ENCODE measurements at regions not wholly inside any gene's neighbourhood (a gene's known extent, or its start where the extent isn't known, plus 50 kb on each side); places are given as distances from the start of the nearest gene placed in this dataset.

GRCh38 chr14:43232261-43232660, 1274.8 kb downstream of the FSCB start:
- peaks cover 18% of the 10 kb centered on the region for H3K9me3 Mint-ChIP-seq
- H3K27me3 Mint-ChIP-seq: no peaks in the 10 kb centered on the region
- ATAC-seq (no peak), DNase-seq (ENCODE audit: low spot score) (no peak)
- no peak overlapping the region for H3K27ac Mint-ChIP-seq
- no peaks in the 10 kb centered on the region for H3K4me1 Mint-ChIP-seq (ENCODE audit: low read depth in 2 of 2)
- no peak overlapping the region for H3K4me3 Mint-ChIP-seq
- peaks cover 10% of the 10 kb centered on the region for H3K36me3 Mint-ChIP-seq

- Mint-ChIP-seq H3K27ac (no peak overlapping the region), H3K27me3 (no peaks in the 10 kb centered on the region), H3K4me3 (no peak overlapping the region), H3K9me3 (peaks cover 13% of the 10 kb centered on the region), H3K4me1 (ENCODE audit: low read depth in 2 of 2) (no peaks in the 10 kb centered on the region), H3K36me3 (peaks cover 5% of the 10 kb centered on the region)
- DNase-seq (ENCODE audit: low spot score) (no peak), ATAC-seq (no peak)
These were observed 1291.6 kb downstream of the FSCB start for GRCh38 chr14:43215524-43215923.

GRCh38 chr14:43207189-43207588, 1299.9 kb downstream of the FSCB start:
- no peaks in the 10 kb centered on the region for H3K4me1 Mint-ChIP-seq (ENCODE audit: low read depth in 2 of 2)
- H3K9me3 Mint-ChIP-seq: peaks cover 22% of the 10 kb centered on the region
- no peak overlapping the region for H3K4me3 Mint-ChIP-seq
- no peak overlapping the region for H3K27ac Mint-ChIP-seq
- ATAC-seq (no peak), DNase-seq (ENCODE audit: low spot score) (no peak)
- H3K36me3 Mint-ChIP-seq: peaks cover 9% of the 10 kb centered on the region
- H3K27me3 Mint-ChIP-seq: no peaks in the 10 kb centered on the region

GRCh38 chr14:43204816-43205215, 1302.3 kb downstream of the FSCB start:
- Mint-ChIP-seq H3K4me1 (ENCODE audit: low read depth in 2 of 2) (no peaks in the 10 kb centered on the region), H3K27ac (no peak overlapping the region), H3K4me3 (no peak overlapping the region), H3K9me3 (peaks cover 22% of the 10 kb centered on the region), H3K36me3 (peaks cover 9% of the 10 kb centered on the region), H3K27me3 (no peaks in the 10 kb centered on the region)
- no peak for ATAC-seq
- no peak for DNase-seq (ENCODE audit: low spot score)

GRCh38 chr14:43200519-43200918, 1306.6 kb downstream of the FSCB start:
- DNase-seq (ENCODE audit: low spot score): no peak
- Mint-ChIP-seq H3K36me3 (no peaks in the 10 kb centered on the region), H3K27me3 (no peaks in the 10 kb centered on the region), H3K27ac (no peak overlapping the region), H3K4me1 (ENCODE audit: low read depth in 2 of 2) (no peaks in the 10 kb centered on the region), H3K9me3 (peaks cover 9% of the 10 kb centered on the region), H3K4me3 (no peak overlapping the region)
- ATAC-seq: no peak

GRCh38 chr14:43198465-43198864, 1308.6 kb downstream of the FSCB start:
- H3K4me3 Mint-ChIP-seq: no peak overlapping the region
- H3K27ac Mint-ChIP-seq: no peak overlapping the region
- peaks cover 3% of the 10 kb centered on the region for H3K9me3 Mint-ChIP-seq
- ATAC-seq (no peak), DNase-seq (ENCODE audit: low spot score) (no peak)
- no peaks in the 10 kb centered on the region for H3K27me3 Mint-ChIP-seq
- peaks cover under 1% of the 10 kb centered on the region for H3K36me3 Mint-ChIP-seq
- no peaks in the 10 kb centered on the region for H3K4me1 Mint-ChIP-seq (ENCODE audit: low read depth in 2 of 2)

DNA sequence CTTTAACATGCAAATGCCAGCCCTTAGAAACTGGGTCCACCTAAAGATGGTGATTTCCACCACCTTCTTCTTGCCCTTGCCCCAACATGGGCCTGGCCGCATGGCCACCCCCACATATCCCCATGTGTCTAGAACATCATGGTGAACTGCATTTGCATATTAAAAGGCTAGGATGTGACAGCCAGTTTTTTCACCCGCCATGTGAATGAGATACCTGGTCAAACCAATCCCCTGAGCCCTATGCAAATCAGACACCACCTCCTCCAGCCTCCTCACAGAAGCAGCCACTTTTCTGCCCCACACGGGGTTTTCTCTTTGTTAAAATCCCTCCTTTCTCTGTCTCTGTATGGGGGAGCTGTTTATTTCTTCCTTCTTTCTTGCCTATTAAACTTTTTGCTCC, 1322.5 kb downstream of the FSCB start:
- no peak for DNase-seq (ENCODE audit: low spot score)
- no peak overlapping the region for H3K4me3 Mint-ChIP-seq
- H3K27ac Mint-ChIP-seq: no peak overlapping the region
- no peak for ATAC-seq
- H3K4me1 Mint-ChIP-seq (ENCODE audit: low read depth in 2 of 2): no peaks in the 10 kb centered on the region
- no peaks in the 10 kb centered on the region for H3K27me3 Mint-ChIP-seq
- peaks cover 17% of the 10 kb centered on the region for H3K9me3 Mint-ChIP-seq
- H3K36me3 Mint-ChIP-seq: peaks cover 10% of the 10 kb centered on the region

DNA sequence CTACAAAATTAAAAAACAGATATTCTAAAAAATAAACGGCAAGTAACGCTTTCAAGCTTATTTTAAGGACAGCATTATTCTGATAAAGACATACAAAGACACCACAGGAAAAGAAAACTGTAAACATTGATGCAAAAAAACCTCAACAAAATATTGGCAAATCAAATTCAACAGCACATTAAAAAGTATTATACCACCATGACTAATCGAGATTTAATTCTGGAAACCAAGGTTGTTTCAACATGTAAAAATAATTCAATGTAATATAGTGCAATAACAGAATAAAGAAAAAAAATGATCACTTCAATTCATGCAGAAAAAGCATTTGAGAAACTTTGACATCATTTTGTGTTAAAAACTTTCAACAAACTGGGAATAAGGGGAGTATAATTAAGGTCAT, 1323.2 kb downstream of the FSCB start:
- Mint-ChIP-seq H3K4me3 (no peak overlapping the region), H3K36me3 (peaks cover 5% of the 10 kb centered on the region), H3K4me1 (ENCODE audit: low read depth in 2 of 2) (no peaks in the 10 kb centered on the region), H3K9me3 (peaks cover 11% of the 10 kb centered on the region), H3K27me3 (no peaks in the 10 kb centered on the region), H3K27ac (no peak overlapping the region)
- ATAC-seq (no peak), DNase-seq (ENCODE audit: low spot score) (no peak)

DNA sequence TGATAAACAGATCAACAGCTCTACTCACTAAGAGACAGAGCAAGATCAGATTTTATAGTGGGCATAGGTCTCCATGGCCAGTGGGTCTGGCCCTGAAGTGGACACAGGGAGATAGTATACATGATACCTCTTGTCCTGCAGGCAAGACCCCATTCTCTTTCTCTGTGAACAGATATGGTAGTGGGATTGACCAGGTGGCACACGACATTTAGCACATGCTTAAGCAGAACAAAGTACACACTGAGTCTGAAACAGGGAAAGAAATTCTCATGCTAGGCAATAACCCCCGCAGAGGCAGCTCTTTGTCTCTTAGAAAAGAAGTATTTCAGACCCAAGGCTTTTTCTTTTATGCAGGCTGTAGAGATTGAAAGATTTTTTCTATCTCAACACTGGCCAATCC, 1331.2 kb downstream of the FSCB start:
- Mint-ChIP-seq H3K4me1 (ENCODE audit: low read depth in 2 of 2) (no peaks in the 10 kb centered on the region), H3K36me3 (peaks cover 4% of the 10 kb centered on the region), H3K27me3 (no peaks in the 10 kb centered on the region), H3K27ac (no peak overlapping the region), H3K9me3 (peaks cover 9% of the 10 kb centered on the region), H3K4me3 (no peak overlapping the region)
- DNase-seq (ENCODE audit: low spot score) (no peak), ATAC-seq (no peak)

DNA sequence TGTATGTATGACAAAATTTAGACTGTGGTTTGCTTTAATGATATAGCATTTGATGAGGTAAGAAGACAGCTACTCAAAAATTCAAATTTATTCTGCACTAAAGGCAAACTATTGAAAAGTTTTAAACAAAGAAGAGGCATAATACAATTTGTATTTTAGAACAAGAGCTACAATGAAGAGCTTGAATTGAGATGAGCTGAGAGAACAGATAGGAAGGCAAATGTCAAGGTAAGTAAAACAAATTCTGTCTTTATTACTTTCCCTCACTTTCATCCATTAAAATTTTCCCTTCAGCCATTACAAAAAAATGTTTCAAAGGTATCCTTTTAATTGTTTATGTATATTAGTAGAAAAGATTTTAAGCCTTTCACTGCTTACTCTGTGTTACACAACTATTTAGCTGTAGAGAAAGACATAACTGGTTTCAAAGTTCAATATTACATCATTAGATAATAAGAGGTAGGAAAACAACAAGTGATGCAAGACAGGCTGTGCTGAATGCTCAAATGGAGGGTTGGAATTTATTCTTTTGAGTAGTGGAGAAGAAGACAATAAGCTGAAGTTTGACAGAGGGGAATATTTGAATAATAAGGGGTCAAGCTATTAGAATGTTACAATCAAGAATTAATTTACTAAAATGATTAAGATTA, 1334.1 kb downstream of the FSCB start:
- H3K4me1 Mint-ChIP-seq (ENCODE audit: low read depth in 2 of 2): no peaks in the 10 kb centered on the region
- peaks cover 4% of the 10 kb centered on the region for H3K36me3 Mint-ChIP-seq
- ATAC-seq (no peak), DNase-seq (ENCODE audit: low spot score) (no peak)
- H3K27me3 Mint-ChIP-seq: no peaks in the 10 kb centered on the region
- H3K9me3 Mint-ChIP-seq: peaks cover 6% of the 10 kb centered on the region
- H3K4me3 Mint-ChIP-seq: no peak overlapping the region
- H3K27ac Mint-ChIP-seq: no peak overlapping the region

DNA sequence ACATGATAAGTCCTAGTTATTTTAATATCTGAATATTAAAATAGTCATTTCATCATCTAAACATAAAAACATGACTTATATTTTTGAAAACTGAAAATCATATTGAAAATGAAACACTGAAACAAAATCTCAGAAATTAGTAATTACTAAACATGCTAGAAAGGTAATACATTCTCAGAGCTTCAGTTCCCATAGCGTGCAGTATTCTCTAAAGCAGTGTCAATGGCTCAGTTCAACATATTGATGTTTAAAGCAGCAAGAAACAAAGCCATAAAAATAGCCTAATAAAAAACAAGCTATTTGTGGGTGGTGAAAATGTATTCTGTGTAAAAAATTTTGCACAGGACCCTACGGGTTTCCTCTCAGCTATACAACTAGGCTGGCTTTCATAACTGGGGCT, 1337.4 kb downstream of the FSCB start:
- Mint-ChIP-seq H3K27ac (no peak overlapping the region), H3K4me1 (ENCODE audit: low read depth in 2 of 2) (no peaks in the 10 kb centered on the region), H3K9me3 (peaks cover 10% of the 10 kb centered on the region), H3K27me3 (no peaks in the 10 kb centered on the region), H3K4me3 (no peak overlapping the region), H3K36me3 (peaks cover 4% of the 10 kb centered on the region)
- DNase-seq (ENCODE audit: low spot score) (no peak), ATAC-seq (no peak)

GRCh38 chr14:43168371-43168925, 1338.6 kb downstream of the FSCB start:
- DNase-seq (ENCODE audit: low spot score): no peak
- ATAC-seq: no peak
- Mint-ChIP-seq H3K27me3 (no peaks in the 10 kb centered on the region), H3K4me3 (no peak overlapping the region), H3K9me3 (peaks cover 11% of the 10 kb centered on the region), H3K27ac (no peak overlapping the region), H3K4me1 (ENCODE audit: low read depth in 2 of 2) (no peaks in the 10 kb centered on the region), H3K36me3 (peaks cover 4% of the 10 kb centered on the region)

GRCh38 chr14:43166163-43166562, 1340.9 kb downstream of the FSCB start:
- DNase-seq (ENCODE audit: low spot score) (no peak), ATAC-seq (no peak)
- Mint-ChIP-seq H3K9me3 (peaks cover 9% of the 10 kb centered on the region), H3K36me3 (no peaks in the 10 kb centered on the region), H3K27me3 (no peaks in the 10 kb centered on the region), H3K4me1 (ENCODE audit: low read depth in 2 of 2) (no peaks in the 10 kb centered on the region), H3K4me3 (no peak overlapping the region), H3K27ac (no peak overlapping the region)

GRCh38 chr14:43165651-43166050, 1341.4 kb downstream of the FSCB start:
- H3K4me1 Mint-ChIP-seq (ENCODE audit: low read depth in 2 of 2): no peaks in the 10 kb centered on the region
- no peaks in the 10 kb centered on the region for H3K36me3 Mint-ChIP-seq
- peaks cover 5% of the 10 kb centered on the region for H3K9me3 Mint-ChIP-seq

DNA sequence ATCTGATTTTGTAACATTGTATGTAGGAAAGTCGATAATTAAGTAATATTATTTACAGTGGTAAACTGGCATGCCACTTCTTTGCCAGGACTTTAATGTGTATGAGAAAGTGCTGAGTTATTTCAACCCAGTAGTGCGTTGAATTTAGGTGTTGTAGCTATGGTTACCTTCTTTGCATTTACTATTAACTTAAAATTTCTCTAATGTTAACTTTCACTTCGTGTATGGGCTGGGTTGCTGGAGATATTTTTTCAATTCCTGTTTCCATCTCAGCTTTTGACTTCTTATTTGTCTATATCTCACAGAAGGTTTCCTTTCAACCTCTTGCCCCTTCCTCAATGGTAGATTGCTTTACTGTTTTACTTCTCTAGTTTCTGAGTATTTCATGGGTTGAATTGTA, 1345.6 kb downstream of the FSCB start:
- ATAC-seq: no peak
- no peak overlapping the region for H3K4me3 Mint-ChIP-seq
- no peaks in the 10 kb centered on the region for H3K36me3 Mint-ChIP-seq

More at GRCh38 chr14:43165651-43166050, 1341.4 kb downstream of the FSCB start:
- DNase-seq (ENCODE audit: low spot score) (no peak), ATAC-seq (no peak)
- no peaks in the 10 kb centered on the region for H3K27me3 Mint-ChIP-seq
- H3K4me3 Mint-ChIP-seq: no peak overlapping the region
- no peak overlapping the region for H3K27ac Mint-ChIP-seq

More for the DNA sequence above, 1345.6 kb downstream of the FSCB start:
- Mint-ChIP-seq H3K4me1 (ENCODE audit: low read depth in 2 of 2) (no peaks in the 10 kb centered on the region), H3K27me3 (no peaks in the 10 kb centered on the region), H3K27ac (no peak overlapping the region), H3K9me3 (peaks cover 8% of the 10 kb centered on the region)
- no peak for DNase-seq (ENCODE audit: low spot score)

Measured in natural killer cell treated with Interleukin-12 subunit alpha and Interleukin-12 subunit beta and Interleukin-15 and Interleukin-18, amount 100 ng/mL, for 72 hours (primary cell).